SW480 (cell line): ENCODE measurements at regions not wholly inside any gene's neighbourhood (a gene's known extent, or its start where the extent isn't known, plus 50 kb on each side); places are given as distances from the start of the nearest gene placed in this dataset.
A peak's percentile ranks its signal among the peaks of the same experiment; 100 is the strongest.

Experiments
- DNase-seq: peaks from one replicate; pipeline ENCODE4 v3.0.0-alpha.2; 2016; ENCODE audit warnings: low spot score

GRCh38 chr2:120677221-120677620 is 58.4 kb upstream of the GLI2 start:
- no peak for DNase-seq

- DNase-seq = no peak
These were observed 57.9 kb upstream of the GLI2 start for GRCh38 chr2:120677696-120678247.

GRCh38 chr2:120678251-120678650 is 57.4 kb upstream of the GLI2 start:
- DNase-seq = no peak

GRCh38 chr2:120678926-120679325 is 56.7 kb upstream of the GLI2 start:
- no peak for DNase-seq

GRCh38 chr2:120679526-120679925 is 56.1 kb upstream of the GLI2 start:
- no peak for DNase-seq

- DNase-seq = peak; percentile 77
These were observed 55.4 kb upstream of the GLI2 start for GRCh38 chr2:120680136-120680761.

GRCh38 chr2:120681181-120681580 is 54.5 kb upstream of the GLI2 start:
- DNase-seq = no peak

- no peak for DNase-seq
These were observed 53.9 kb upstream of the GLI2 start for GRCh38 chr2:120681696-120682288.

- no peak for DNase-seq
These were observed 53.0 kb upstream of the GLI2 start for GRCh38 chr2:120682654-120683053.

- DNase-seq = no peak
These were observed 52.6 kb upstream of the GLI2 start for GRCh38 chr2:120683081-120683480.

- no peak for DNase-seq
These were observed 52.0 kb upstream of the GLI2 start for GRCh38 chr2:120683701-120684100.

GRCh38 chr2:120684289-120685065 is 51.2 kb upstream of the GLI2 start:
- DNase-seq = no peak

GRCh38 chr2:120685066-120685973 is 50.3 kb upstream of the GLI2 start:
- DNase-seq = no peak
